ENCODE measurements at regions not wholly inside any gene's neighbourhood (a gene's known extent, or its start where the extent isn't known, plus 50 kb on each side); places are given as distances from the start of the nearest gene placed in this dataset.

DNA sequence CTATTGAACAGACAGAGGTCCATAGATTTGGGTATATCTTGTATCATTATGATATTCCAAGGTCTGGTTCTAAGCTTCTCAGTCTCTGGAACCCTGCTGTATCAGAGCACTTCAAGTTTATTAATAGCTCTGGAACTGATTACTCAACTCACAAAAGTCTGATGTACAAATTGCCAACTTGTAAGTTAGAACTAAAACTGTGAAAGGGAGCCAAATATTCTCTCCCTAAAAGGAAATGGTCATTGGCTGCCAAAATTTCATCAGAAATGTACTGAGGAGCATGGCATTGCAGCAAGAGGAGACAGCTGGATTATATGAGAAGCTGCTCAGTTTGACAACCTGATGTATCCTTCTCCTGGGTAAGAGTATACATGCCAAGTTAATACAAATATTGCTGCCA is 828.8 kb upstream of the SEL1L start:
- no peak for DNase-seq (ENCODE audit: low read depth)

DNA sequence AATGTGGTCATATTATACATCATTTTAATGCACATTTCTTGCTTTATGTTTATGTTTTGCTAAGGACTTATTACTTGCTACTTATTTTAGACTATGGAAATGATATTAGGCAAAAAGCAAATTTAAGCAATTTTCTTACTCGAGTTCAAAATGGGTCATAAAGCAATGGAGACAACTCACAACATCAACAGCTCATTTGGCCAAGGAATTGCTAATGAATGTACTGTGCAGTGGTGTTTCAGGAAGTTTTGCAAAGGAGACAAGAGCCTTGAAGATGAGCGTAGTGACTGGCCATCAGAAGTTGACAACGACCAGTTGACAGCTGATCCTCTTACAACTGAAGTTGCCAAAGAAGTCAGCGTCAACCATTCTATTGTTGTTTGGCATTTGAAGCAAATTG is 831.8 kb upstream of the SEL1L start:
- no peak for DNase-seq (ENCODE audit: low read depth)

DNA sequence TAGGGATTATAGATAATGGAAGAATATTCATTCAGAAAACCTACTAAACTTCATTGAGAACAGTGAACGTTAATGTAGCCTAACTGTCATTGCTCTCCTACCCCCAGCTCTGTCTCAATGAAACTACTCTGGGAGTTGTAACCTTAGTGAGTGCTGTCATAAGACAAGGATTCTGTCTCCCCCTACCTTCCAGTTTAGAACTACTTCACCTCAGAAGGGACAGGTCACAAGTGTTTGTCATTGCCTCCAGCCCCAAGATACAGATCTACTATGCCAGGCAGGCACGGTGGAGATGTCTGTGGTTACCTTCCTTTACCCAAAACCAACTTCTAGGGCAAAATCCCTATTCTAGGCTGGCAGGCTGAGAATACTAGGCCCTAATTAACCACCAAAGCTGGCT is 833.1 kb upstream of the SEL1L start:
- DNase-seq (ENCODE audit: low read depth), result no peak

DNA sequence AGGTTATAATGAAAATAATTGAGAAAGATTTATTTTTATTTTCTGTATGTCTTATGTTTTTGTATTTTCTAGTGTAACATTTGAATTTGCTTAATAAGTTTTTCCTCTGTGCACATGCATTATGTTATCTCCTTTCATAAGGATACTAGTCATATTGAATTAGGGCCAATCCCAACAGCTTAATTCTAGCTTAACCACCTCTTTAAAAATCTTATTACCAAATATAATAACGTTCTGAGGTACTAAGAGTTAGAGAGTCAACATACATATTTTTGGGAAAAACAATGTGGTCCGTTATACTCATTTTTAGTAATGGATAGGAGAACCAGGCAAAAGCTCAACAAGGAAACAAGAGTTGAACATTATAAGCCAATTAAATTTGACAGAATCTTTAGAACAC is 845.6 kb upstream of the SEL1L start:
- DNase-seq (ENCODE audit: low read depth), result no peak

DNA sequence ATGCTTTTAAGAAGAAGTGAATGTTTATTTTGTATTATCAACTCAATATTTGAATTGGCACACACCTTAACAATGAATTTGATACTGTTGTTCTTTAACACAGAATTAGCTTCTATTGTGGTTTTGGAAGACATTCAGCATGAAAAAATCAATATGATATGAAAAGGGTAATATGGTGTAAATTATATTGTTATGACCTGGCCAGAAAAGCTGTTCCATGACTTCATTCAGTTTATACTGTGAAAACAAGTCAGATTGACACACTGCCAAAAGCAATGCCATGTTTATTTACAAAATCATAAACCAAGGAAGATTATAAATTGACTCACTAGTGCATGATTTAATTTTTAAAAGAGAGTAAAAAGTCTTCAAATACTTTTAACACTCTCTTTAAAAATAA is 851.4 kb upstream of the SEL1L start:
- DNase-seq (ENCODE audit: low read depth), result no peak

DNA sequence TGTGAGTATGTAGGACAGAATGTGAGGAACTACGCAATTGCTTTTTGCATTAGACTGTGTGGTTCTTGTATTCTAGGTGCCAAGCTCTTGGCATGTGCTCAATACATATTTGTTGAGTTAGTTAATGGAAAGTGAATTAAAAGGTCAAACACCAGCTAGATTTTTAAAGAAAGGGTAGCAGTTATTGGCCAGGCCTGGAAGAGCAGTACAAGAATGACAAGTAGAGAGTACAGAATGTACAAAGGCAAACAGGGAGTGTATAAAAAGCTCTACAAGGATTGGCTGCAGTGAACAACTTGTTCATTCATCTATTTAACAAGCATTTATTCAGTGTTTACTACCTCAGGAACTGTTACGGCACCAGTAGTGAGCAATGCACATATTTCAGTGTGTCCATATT is 854.0 kb upstream of the SEL1L start:
- no peak for DNase-seq (ENCODE audit: low read depth)

DNA sequence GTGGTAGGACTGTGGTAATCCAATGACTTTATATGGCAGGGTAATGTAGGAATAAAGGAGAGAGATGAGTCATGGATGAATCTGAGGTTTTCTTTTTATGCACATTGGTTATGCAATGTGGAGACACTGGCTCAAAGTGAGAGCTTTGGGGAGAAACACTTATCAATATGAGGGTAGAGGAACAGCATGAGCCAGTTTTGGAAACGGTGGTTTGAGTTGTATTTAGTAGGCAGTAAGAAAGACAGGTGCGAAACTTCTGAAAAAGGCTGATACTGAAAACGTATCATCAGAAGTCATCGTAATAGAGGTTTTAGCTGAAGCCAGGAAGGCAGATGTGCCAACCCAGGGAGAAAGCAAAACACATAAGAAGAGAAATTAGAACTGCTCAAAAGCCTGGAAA is 854.8 kb upstream of the SEL1L start:
- DNase-seq (ENCODE audit: low read depth), result no peak

DNA sequence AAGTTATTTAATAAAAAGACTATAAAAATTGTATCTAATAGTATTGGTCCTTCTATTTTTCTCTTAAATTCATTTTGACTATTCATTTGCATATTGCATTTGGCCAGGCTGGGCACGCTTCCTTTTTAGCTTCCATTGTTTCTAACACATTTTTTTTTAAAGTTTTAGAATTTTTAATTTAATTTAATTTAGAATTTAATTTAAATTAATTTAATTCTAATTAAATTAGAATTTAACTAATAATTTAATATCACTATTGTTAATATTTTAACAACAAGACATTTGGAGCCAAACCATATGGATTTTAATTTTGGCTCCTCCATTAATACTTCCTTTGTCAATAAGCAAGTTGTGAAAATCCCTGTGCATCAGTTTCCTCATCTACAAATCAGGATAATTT is 856.9 kb upstream of the SEL1L start:
- DNase-seq (ENCODE audit: low read depth), result no peak

DNA sequence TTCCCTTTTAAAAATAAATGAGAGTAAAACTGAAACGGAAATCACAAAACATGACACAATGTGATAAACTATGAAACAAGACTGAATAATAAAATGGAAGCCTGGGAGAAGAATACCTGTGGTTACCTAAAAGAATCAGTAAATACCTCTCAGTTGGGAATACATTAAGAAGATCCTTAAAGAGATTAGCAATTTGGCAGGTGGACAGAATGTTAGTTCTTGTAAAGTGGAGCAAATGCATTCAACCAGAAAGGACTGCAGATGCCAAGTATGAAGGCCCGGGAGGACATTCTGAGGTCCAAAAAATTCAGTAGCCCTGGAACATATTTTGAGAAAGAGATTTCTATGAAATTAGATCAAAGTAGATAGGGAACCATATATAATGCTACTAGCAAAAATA is 861.3 kb upstream of the SEL1L start:
- no peak for DNase-seq (ENCODE audit: low read depth)

DNA sequence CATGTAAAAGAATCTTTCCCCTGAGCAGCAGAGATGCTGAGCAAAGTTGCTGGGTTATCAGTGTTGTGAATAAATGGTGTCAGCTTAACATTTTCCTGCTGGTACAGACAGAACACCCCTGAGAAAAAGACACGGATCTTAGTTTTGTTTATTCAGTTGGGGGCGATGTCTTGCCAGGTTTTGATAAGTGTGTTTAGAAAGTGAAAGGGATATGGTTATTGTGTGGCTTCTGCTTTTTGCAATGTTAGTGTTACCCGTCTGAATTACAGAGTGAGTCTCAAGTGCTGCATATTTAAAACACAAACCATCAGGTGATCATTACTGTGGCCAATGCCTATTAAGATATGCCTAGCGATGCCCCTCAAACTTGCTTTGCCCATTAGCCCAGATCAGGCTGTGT is 864.6 kb upstream of the SEL1L start:
- DNase-seq (ENCODE audit: low read depth), result no peak

DNA sequence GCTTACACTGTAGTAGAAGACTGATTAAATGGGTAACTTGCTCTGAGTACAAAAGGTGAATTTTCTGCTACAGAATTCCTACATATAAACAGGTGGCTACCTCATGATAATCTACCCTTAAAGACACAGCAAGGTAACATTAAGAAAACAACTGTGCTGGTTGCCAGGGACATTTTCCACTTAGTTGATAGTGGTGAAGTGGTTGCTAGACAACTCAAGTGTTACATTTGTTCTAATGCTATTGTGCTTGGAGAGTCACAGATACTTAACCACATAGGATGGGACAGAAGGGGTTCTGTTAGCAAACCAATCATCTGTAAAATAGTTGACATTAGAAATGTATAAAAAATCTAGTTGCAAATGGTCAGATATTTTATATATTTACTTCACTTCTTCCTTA is 870.3 kb upstream of the SEL1L start:
- DNase-seq (ENCODE audit: low read depth), result no peak

DNA sequence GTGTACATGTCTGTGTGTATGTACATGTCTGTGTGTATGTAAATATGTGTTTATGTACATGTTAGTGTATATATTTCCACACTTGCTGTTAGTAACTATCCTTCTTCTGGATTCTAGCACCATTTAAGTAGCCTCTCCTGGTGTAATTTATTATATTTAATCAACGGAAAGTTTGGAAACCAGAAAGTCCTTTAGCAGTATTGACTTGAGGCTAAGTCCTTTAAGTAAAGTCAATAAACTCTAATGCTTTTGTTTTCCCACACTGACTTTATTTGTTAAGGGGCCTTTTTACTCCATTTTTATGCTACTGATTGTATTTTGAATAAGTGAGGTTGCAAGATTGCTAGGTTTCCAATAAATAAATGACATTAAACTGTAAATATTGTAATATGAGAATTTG is 876.4 kb upstream of the SEL1L start:
- DNase-seq (ENCODE audit: low read depth), result no peak

DNA sequence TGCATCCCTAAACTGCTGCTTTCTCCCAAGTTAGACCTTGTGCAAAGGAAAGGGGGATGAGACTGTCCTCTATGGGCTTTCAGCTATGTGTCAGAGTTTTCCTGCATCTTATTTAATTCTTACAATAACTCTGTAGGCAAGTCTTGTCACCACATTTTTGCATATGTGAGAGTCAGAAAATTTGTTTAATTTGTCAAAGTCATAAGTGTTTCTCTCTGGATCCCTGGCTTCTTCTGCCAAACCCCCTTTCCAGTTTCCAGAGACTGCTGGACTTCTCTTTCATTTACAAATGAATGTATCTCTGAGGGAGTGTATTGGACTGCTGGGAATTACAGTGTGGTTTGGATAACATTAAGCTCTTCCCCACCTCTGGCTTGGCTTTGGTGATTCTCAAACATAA is 877.6 kb upstream of the SEL1L start:
- DNase-seq (ENCODE audit: low read depth), result no peak

DNA sequence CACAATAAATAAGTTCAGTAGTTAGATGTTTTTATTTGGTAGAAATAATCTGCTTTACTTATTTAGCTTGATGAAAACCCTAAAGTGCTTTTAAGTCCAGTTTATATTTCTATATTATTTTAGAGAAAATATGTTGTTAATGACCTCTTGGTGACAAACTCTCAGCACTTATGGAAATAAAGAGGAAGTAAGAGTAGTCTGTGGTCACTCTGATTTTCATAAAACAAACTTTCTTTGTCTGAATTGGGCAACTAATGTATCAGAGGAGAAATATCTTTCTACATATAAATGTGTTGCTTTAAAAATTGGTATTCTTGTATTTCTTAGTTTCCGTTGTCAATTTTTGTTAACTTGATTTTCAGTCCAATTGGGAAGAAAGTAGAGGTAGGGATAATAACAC is 878.9 kb upstream of the SEL1L start:
- no peak for DNase-seq (ENCODE audit: low read depth)

DNA sequence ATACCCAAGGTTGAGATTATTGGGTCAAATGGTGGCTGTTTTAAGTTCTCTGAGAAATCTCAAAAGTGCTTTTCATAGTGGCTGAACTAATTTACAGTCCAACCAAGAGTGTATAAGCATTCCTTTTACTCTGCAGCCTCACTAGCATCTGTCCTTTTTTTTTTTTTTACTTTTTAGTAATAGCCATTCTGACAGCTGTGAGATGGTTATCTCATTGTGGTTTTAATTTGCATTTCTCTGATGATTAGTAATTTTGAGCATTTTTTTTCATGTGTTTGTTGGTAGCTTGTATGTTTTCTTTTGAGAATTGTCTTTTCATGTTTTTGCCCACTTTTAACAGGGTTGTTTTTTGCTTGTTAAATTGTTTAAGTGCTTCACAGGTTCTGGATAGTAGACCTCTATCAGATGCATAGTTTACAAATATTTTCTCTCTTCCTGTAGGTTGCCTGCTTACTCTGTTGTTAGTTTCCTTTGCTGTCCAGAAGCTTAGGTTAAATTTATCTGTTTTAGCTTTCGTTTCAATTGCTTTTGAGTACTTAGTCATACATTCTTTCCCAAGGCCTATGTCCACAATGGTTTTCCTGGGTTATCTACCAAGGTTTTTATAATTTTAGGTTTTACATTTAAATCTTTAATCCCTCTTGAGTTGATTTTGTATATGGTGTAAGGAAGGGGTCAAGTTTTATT is 881.3 kb upstream of the SEL1L start:
- DNase-seq (ENCODE audit: low read depth), result no peak

DNA sequence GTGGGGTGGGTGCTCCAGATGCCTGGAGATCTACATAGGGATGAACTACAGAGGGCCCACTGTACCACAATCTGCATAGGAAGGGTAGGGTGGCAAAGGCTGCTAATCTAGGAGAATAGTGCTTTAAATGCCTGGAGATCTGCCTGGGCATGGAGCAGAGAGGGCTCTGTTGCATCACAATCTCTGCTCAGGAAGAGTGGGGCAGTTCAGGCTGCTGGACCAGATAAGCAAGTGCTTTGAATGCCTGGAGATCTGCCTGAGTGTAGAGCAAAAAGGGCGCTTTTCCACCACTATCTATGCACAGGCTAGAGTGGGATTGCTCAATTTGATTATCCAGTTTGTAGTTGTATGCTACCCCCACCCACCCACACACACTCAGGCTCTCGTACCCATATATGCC is 886.3 kb upstream of the SEL1L start:
- DNase-seq (ENCODE audit: low read depth), result no peak

DNA sequence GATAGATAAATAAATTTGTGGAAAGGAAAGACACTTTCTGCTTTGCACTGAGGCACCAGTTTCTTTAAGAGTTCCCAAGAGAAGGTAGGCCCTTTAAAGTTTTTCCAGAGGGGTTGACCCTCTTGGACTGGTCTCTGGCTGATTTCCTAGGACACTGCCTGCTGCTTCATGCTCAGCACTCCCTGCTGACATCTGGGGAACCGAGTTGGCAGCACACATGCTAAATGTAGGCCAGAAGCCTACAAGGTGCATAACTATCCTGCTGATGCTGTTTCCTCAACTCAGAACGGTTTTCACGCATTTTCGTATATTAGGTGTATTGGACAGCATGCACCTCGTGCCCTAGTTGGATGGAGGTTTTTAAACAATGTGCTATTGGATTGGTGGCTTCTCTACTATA is 887.2 kb upstream of the SEL1L start:
- DNase-seq (ENCODE audit: low read depth), result no peak

DNA sequence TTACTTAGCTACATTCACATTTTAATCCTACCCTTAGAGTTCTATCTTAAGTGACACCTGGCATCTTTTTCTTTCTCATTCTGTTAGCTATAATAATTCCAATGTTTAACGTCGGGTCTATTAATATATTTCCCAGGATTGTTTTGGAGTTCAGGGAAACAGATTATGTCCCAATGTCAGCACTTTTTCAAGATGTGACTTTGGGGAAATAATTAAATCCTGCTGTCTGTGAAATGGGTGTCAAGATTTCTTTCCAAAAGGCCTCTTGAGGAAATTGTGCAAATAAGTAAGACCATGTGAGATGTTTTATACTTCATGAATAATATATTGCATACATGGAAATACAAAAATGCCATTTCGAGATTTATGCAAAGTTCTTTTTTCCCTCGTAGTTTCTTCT is 887.6 kb upstream of the SEL1L start:
- no peak for DNase-seq (ENCODE audit: low read depth)

DNA sequence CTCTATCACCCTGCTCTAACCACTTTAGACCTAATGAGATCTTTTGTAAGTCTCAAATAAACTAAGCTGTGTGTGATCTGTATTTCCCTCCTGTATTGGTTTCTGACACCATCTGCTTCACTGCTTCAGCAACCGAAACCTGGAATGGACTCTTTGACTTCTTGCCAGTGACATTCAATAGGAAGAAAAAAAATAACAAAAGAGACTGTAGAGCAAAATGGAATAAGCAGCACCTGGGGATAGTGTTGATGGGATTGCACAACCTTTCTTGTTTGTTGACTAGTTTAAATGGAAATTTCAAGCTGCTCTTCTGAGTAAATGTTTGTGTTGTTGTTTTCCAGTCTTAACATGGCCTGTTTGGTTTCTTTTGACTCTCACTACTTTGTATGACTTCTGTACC is 888.6 kb upstream of the SEL1L start:
- no peak for DNase-seq (ENCODE audit: low read depth)

DNA sequence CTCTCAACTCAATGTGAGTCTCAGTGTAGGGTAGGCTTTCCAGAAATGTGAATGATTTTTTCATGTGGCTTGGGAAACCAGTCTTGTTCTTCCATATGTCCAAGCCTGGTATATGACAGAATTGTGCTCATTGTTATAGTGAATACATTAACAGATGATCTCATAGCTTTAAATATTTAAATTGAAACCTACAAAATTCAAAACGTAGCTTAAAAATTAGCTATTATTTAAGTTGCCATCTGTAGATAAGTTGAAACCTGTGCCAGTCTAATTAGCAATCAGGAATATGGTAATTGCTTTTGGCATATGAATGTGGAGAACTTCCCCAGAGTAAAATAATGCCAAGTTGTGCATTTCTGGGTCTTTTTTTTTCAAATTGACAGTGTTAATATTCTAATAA is 891.6 kb upstream of the SEL1L start:
- no peak for DNase-seq (ENCODE audit: low read depth)

DNA sequence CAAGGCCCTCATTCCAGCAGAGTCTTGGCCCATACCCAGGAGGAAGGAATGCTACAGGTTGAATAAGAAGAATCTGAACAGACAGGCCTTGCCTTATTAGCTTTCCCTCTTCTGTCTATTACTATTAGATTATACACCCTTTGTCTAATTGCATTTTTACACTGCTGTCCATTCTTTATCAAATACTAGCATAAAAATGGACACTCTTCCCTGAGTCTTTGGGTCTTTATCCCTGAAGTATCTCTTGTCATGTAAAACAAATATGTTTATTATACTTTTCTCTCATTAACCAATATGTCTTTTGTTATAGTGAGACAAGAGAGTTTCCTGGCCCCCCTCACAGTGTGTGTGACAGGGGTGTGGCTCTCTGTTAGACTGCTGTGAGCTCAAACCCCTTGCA is 897.4 kb upstream of the SEL1L start:
- DNase-seq (ENCODE audit: low read depth), result no peak

DNA sequence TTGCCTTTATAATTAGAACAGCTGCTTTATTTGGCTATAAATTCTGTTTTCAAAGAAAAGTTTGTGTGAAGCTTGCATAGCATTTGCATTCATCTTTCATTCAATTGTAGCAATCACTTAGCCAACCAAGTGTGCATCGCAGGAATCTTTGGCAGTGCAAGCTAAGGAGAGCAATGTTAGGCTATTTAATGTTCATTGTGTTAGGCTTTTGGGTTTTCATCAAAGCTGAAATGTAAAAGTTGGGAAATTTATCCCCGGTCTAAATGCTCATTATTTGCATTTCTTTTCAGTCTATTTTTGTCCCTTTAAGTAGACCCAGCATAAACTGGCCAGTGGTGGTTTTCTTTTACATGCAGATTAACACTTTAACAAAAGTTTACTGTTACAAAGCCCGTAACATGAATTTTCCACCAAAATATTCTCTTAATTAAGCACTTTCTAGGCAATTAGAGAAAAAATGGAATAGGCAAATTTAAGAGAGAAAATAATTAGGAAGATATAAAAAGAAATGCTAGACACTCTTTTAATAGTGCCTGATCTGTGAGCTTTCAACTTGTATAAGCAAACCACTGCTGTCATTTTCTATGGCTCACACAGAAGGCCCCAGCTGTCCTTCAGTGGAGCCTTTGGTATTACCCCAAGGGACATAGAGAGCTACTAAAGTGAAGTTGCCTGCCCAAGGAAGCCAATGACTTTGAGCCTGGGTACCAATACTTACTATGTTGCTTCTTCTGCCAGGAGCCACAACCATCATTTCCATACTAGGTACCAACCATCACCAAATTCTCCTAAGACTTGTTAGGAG is 898.9 kb upstream of the SEL1L start:
- no peak for DNase-seq (ENCODE audit: low read depth)

DNA sequence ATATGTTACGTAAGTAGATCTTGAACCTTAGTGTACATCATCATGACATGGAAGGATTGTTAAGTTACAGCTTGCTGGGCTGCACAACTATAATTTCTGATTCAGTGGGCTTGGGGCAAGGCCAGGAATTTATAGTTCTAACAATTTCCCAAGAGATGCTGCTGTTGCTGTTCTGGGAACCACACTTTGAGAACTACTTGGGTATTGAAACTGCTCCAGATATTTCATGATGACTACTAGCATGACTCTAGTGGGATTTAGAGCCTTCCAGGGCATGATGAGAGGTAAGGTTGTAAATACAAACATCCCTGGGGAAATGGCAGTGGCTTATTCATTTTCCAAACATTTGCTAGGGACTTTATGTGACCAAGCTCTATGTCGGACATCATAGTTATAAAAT is 904.8 kb upstream of the SEL1L start:
- no peak for DNase-seq (ENCODE audit: low read depth)

DNA sequence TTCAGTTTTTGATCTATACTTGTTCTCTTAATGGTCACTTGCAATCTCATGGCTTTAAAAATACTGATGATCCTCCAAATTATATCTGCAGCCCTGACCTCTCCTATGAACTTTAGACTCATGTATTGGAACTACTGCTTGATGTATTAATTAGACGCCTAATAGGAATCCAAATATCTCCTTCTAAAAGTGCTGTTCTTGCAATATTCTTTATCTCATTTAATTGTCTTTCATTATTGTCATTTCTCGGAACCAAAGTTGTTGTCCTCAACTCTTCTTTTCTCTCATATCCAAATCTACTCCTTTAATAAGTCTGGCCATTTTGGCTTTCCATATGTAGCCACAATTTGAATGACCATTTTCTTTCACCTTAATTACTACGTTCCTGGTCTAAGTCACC is 907.6 kb upstream of the SEL1L start:
- DNase-seq (ENCODE audit: low read depth), result no peak
